HG03139 (cell line): ENCODE measurements at regions not wholly inside any gene's neighbourhood (a gene's known extent, or its start where the extent isn't known, plus 50 kb on each side); places are given as distances from the start of the nearest gene placed in this dataset.

ENCODE experiments used
- ATAC-seq: cut with Tn5 transposase; IDR thresholded peaks from one replicate; pipeline ENCODE4 v1.9.1; 2021; ENCODE audit not compliant: unreplicated experiment

GRCh38 chr5:133715616-133716015, 103.3 kb upstream of the FSTL4 start:
- ATAC-seq, result no peak

GRCh38 chr5:133715216-133715615, 102.9 kb upstream of the FSTL4 start:
- no peak for ATAC-seq

GRCh38 chr5:133714161-133714915, 102.0 kb upstream of the FSTL4 start:
- no peak for ATAC-seq

GRCh38 chr5:133713751-133714150, 101.4 kb upstream of the FSTL4 start:
- ATAC-seq, result no peak

- ATAC-seq, result no peak
These were observed 100.9 kb upstream of the FSTL4 start for GRCh38 chr5:133713209-133713608.

GRCh38 chr5:133712562-133712961, 100.2 kb upstream of the FSTL4 start:
- no peak for ATAC-seq

GRCh38 chr5:133709209-133709725, 96.9 kb upstream of the FSTL4 start:
- ATAC-seq, result no peak

GRCh38 chr5:133708331-133708850, 96.0 kb upstream of the FSTL4 start:
- ATAC-seq, result no peak

GRCh38 chr5:133707629-133708028, 95.3 kb upstream of the FSTL4 start:
- no peak for ATAC-seq

- ATAC-seq, result no peak
These were observed 94.4 kb upstream of the FSTL4 start for GRCh38 chr5:133706506-133707430.

GRCh38 chr5:133705331-133705730, 93.0 kb upstream of the FSTL4 start:
- no peak for ATAC-seq

GRCh38 chr5:133704411-133704810, 92.1 kb upstream of the FSTL4 start:
- ATAC-seq, result no peak

GRCh38 chr5:133703935-133704334, 91.6 kb upstream of the FSTL4 start:
- no peak for ATAC-seq

- no peak for ATAC-seq
These were observed 90.7 kb upstream of the FSTL4 start for GRCh38 chr5:133702791-133703770.

GRCh38 chr5:133701871-133702270, 89.5 kb upstream of the FSTL4 start:
- ATAC-seq, result no peak

GRCh38 chr5:133700251-133700650, 87.9 kb upstream of the FSTL4 start:
- no peak for ATAC-seq

- ATAC-seq, result no peak
These were observed 86.5 kb upstream of the FSTL4 start for GRCh38 chr5:133698646-133699526.

- no peak for ATAC-seq
These were observed 85.9 kb upstream of the FSTL4 start for GRCh38 chr5:133698259-133698554.

- ATAC-seq, result no peak
These were observed 85.4 kb upstream of the FSTL4 start for GRCh38 chr5:133697536-133698258.
